ENCODE measurements at regions not wholly inside any gene's neighbourhood (a gene's known extent, or its start where the extent isn't known, plus 50 kb on each side); places are given as distances from the start of the nearest gene placed in this dataset.
"Not testable (repeated sequence)": the region's sequence is repeated elsewhere in the genome, so short reads cannot be mapped to it uniquely, and the experiment has no call there.

GRCh38 chr7:66477822-66478397 is 150.8 kb upstream of the KCTD7 start:
- TF ChIP-seq CTCF (conservative IDR thresholded peaks at IDR 0.05); EZH2 (IDR thresholded peaks at IDR 0.05; ENCODE audit: low read depth): not testable (repeated sequence)
